ENCODE measurements at regions not wholly inside any gene's neighbourhood (a gene's known extent, or its start where the extent isn't known, plus 50 kb on each side); places are given as distances from the start of the nearest gene placed in this dataset.

DNA sequence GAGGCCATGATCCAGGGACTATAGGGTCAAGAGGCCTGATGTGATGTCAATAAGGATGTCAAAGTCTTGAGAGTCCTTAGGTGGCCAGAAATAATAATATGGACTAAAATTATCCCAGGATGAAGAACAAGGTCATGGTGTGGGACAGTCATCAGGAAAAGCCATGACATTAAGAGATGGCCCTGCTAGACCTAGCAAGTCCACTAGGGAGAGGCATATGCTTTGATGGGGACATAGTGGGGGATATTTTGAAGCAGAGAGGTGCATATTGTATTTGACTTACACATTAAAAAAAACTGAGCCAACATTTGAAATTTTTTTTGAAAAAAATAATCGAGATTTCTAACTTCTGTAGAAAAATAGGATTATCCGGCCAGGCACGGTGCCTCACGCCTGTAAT, 53.3 kb upstream of the CXCR4 start:
- H2AK5ac ChIP-seq (ENCODE audit: low read length, severe bottlenecking) = no peak overlapping the region

DNA sequence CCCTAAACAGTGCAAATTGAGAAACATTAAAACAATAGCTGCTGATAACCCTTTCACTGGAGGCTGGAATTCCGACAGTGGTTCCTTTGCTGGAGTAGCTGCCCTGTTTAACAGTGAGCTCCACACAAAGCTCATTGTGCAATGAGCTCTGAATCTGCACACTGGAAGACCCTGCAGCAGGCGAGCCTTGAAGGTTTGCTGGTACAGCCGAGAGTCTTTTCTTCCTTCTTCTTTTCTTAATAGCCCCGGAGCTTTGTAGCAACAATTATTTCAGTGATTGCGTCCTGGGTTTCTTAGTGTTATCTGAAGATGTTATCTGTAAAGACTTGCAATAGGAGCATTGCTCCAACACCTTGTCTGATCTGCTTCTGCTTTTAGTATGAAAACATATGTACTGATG, 50.8 kb upstream of the CXCR4 start:
- Histone ChIP-seq H3K27me3 (ENCODE audit: control insufficient read depth in 1 of 2, insufficient read depth in 1 of 2, low read length in 2 of 2) (peaks cover 7 to 9% of the 10 kb centered on the region in 2 experiments), H3K14ac (ENCODE audit: low read length in 2 of 2) (no peak overlapping the region), H4K91ac (ENCODE audit: low read length) (no peak overlapping the region), H3K9ac (ENCODE audit: low read length) (no peak overlapping the region), H3K4me1 (ENCODE audit: control insufficient read depth, insufficient read depth, low read depth, low read length) (no peaks in the 10 kb centered on the region), H2BK5ac (ENCODE audit: low read depth, low read length, poor library complexity, severe bottlenecking) (no peak overlapping the region), H3K4me3 (ENCODE audit: insufficient read depth in 1 of 2, low read depth in 1 of 2, low read length in 2 of 2) (no peak overlapping the region), H3K18ac (ENCODE audit: low read depth in 1 of 2, low read length in 2 of 2) (no peak overlapping the region), H3K23ac (ENCODE audit: low read length in 2 of 2) (no peak overlapping the region), H3K36me3 (ENCODE audit: control insufficient read depth in 1 of 2, insufficient read depth in 2 of 2, low read depth in 1 of 2, low read length in 2 of 2) (no peaks in the 10 kb centered on the region), H3K79me1 (replicated peaks; ENCODE audit: low read length, poor library complexity, severe bottlenecking) (no peaks in the 10 kb centered on the region), H3K27ac (ENCODE audit: low read length, poor library complexity, severe bottlenecking) (no peak overlapping the region), H3K9me3 (ENCODE audit: control insufficient read depth, low read length) (peaks cover 4% of the 10 kb centered on the region), H3K4ac (ENCODE audit: low read depth in 1 of 2, low read length in 2 of 2) (no peak overlapping the region), H3K4me2 (ENCODE audit: low read length, poor library complexity, severe bottlenecking) (no peak overlapping the region), H2BK120ac (ENCODE audit: low read depth, low read length) (no peak overlapping the region), H2BK15ac (ENCODE audit: low read depth, poor library complexity, severe bottlenecking) (no peak overlapping the region), H2AFZ (ENCODE audit: low read depth, low read length) (no peak overlapping the region), H2BK12ac (ENCODE audit: low read length in 2 of 2) (no peak overlapping the region), H2AK5ac (ENCODE audit: low read length, severe bottlenecking) (no peak overlapping the region), H4K8ac (ENCODE audit: low read length) (no peak overlapping the region)
- 74% methylated on average over 3 of the region's 5 CpGs for WGBS
- no peak for DNase-seq

More for the DNA sequence above, 53.3 kb upstream of the CXCR4 start:
- Histone ChIP-seq H3K4ac (ENCODE audit: low read depth in 1 of 2, low read length in 2 of 2) (no peak overlapping the region), H3K4me2 (ENCODE audit: low read length, poor library complexity, severe bottlenecking) (no peak overlapping the region), H2BK120ac (ENCODE audit: low read depth, low read length) (no peak overlapping the region), H4K8ac (ENCODE audit: low read length) (no peak overlapping the region), H2AFZ (ENCODE audit: low read depth, low read length) (no peak overlapping the region), H3K9me3 (ENCODE audit: control insufficient read depth, low read length) (peaks cover 4% of the 10 kb centered on the region), H3K27ac (ENCODE audit: low read length, poor library complexity, severe bottlenecking) (no peak overlapping the region), H3K36me3 (ENCODE audit: control insufficient read depth in 1 of 2, insufficient read depth in 2 of 2, low read depth in 1 of 2, low read length in 2 of 2) (no peaks in the 10 kb centered on the region), H3K14ac (ENCODE audit: low read length in 2 of 2) (no peak overlapping the region), H3K9ac (ENCODE audit: low read length) (no peak overlapping the region), H2BK12ac (ENCODE audit: low read length in 2 of 2) (no peak overlapping the region), H3K4me3 (ENCODE audit: insufficient read depth in 1 of 2, low read depth in 1 of 2, low read length in 2 of 2) (no peak overlapping the region), H3K23ac (ENCODE audit: low read length in 2 of 2) (no peak overlapping the region), H3K27me3 (ENCODE audit: control insufficient read depth in 1 of 2, insufficient read depth in 1 of 2, low read length in 2 of 2) (peaks cover 7 to 12% of the 10 kb centered on the region in 2 experiments), H4K91ac (ENCODE audit: low read length) (no peak overlapping the region), H2BK15ac (ENCODE audit: low read depth, poor library complexity, severe bottlenecking) (no peak overlapping the region), H3K79me1 (replicated peaks; ENCODE audit: low read length, poor library complexity, severe bottlenecking) (no peaks in the 10 kb centered on the region), H3K18ac (ENCODE audit: low read depth in 1 of 2, low read length in 2 of 2) (no peak overlapping the region), H3K4me1 (ENCODE audit: control insufficient read depth, insufficient read depth, low read depth, low read length) (no peaks in the 10 kb centered on the region), H2BK5ac (ENCODE audit: low read depth, low read length, poor library complexity, severe bottlenecking) (no peak overlapping the region)
- DNase-seq = no peak
- 93% methylated on average over 4 of the region's 4 CpGs for WGBS

DNA sequence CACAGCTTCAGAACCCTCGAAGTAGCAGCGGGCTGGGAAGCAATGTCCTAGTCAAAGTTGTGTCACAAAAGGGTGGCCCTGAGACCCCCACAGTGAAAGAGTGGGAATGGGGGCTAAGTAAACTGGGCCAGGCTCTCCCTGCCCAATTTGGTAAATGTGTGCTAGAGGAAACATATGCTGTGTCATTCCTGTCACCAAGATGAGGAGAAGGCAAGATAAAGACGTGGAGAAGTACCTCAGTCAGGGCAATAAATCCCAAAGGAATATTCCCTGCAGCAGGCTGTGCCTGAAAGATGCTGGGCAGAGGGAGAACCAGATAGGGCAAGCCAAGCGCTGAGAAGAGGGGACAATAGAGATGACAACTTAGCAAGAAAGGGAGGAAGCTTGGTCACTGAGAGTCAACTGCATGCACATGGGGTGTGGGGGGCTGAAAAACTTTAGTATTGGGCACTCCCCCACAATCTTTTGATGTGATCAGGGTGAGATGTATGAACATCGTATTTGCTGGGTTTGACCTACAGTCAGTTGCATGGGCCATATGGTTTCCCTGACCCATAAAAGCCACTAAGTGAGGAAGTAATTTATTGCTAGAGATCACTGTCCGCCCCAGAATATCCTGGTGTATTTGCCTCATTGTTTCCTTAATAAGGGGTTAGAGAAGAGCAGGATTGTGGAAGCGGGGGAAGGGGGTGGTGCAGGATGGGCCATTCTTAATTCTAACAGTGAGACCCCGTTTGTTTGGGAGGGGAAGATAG, 49.9 kb upstream of the CXCR4 start:
- H3K4me3 ChIP-seq (ENCODE audit: insufficient read depth in 1 of 2, low read depth in 1 of 2, low read length in 2 of 2) = no peak overlapping the region
- H3K9me3 ChIP-seq (ENCODE audit: control insufficient read depth, low read length) = peaks cover 4% of the 10 kb centered on the region
- H3K4ac ChIP-seq (ENCODE audit: low read depth in 1 of 2, low read length in 2 of 2) = no peak overlapping the region
- H2BK120ac ChIP-seq (ENCODE audit: low read depth, low read length) = no peak overlapping the region
- H2BK12ac ChIP-seq (ENCODE audit: low read length in 2 of 2) = no peak overlapping the region
- no peaks in the 10 kb centered on the region for H3K79me1 ChIP-seq (replicated peaks; ENCODE audit: low read length, poor library complexity, severe bottlenecking)
- H3K36me3 ChIP-seq (ENCODE audit: control insufficient read depth in 1 of 2, insufficient read depth in 2 of 2, low read depth in 1 of 2, low read length in 2 of 2) = no peaks in the 10 kb centered on the region
- no peak overlapping the region for H2AFZ ChIP-seq (ENCODE audit: low read depth, low read length)
- H2BK5ac ChIP-seq (ENCODE audit: low read depth, low read length, poor library complexity, severe bottlenecking) = no peak overlapping the region
- H3K4me1 ChIP-seq (ENCODE audit: control insufficient read depth, insufficient read depth, low read depth, low read length) = no peaks in the 10 kb centered on the region
- no peak overlapping the region for H2BK15ac ChIP-seq (ENCODE audit: low read depth, poor library complexity, severe bottlenecking)
- no peak overlapping the region for H4K91ac ChIP-seq (ENCODE audit: low read length)
- H3K18ac ChIP-seq (ENCODE audit: low read depth in 1 of 2, low read length in 2 of 2) = no peak overlapping the region
- H3K27me3 ChIP-seq (ENCODE audit: control insufficient read depth in 1 of 2, insufficient read depth in 1 of 2, low read length in 2 of 2) = peaks cover 7 to 9% of the 10 kb centered on the region in 2 experiments
- H3K4me2 ChIP-seq (ENCODE audit: low read length, poor library complexity, severe bottlenecking) = no peak overlapping the region
- no peak overlapping the region for H2AK5ac ChIP-seq (ENCODE audit: low read length, severe bottlenecking)
- no peak for DNase-seq
- H3K14ac ChIP-seq (ENCODE audit: low read length in 2 of 2) = peak overlapping the region in 1 of 2 experiments; percentile 22
- WGBS = 55% methylated on average over 8 of the region's 8 CpGs
- H3K27ac ChIP-seq (ENCODE audit: low read length, poor library complexity, severe bottlenecking) = no peak overlapping the region
- no peak overlapping the region for H3K23ac ChIP-seq (ENCODE audit: low read length in 2 of 2)
- H4K8ac ChIP-seq (ENCODE audit: low read length) = no peak overlapping the region
- no peak overlapping the region for H3K9ac ChIP-seq (ENCODE audit: low read length)
